K562 (cell line): ENCODE measurements at regions not wholly inside any gene's neighbourhood (a gene's known extent, or its start where the extent isn't known, plus 50 kb on each side); places are given as distances from the start of the nearest gene placed in this dataset.

ENCODE experiments used
- ATAC-seq: fragments of 200-7000 bp; cut with Tn5 transposase; 3 replicates; pipeline ENCODE4 v1.9.1; 2020; ENCODE audit warnings: moderate library complexity
- BruUV-seq: library from RNA; stranded (reverse); fragments of 400-500 nt; replicated peaks from 2 replicates; lab custom pipeline; 2021; lab: Mats Ljungman, UMichigan
- CTCF ChIA-PET: fragments of 300-600 bp; formaldehyde crosslinking; extraction: SDS; loops from one replicate; lab custom pipeline; 2021; ENCODE audit warnings: low intra/inter-chr PET ratio; lab: Yijun Ruan, JAX
- POLR2A ChIA-PET: fragments of 300-600, 350-650 bp; sonication (Branson Sonifier 250); formaldehyde crosslinking; extraction: SDS; loops from one replicate; lab custom pipeline; 2021; ENCODE audit warnings: antibody characterized with exemption, inconsistent platforms; lab: Yijun Ruan, JAX
- DNase-seq, 4 experiments: peaks; one replicate each; pipeline versions ENCODE4 v3.0.0 to v3.0.0-alpha.2; 2011 to 2018; ENCODE audit warnings: low spot score in 3 of 4, mixed read lengths in 3 of 4; ENCODE audit errors: extremely low read depth in 1 of 4
- FAIRE-seq: peaks from 2 replicates; lab custom pipeline; 2011; peaks lifted over from hg19 to GRCh38; lab: Jason Lieb, UNC
- H2AFZ ChIP-seq: 2 replicates; pipeline ENCODE4 v1.6.0; 2011; ENCODE audit warnings: low read depth, low read length, control low read depth, inconsistent platforms
- H3K27ac ChIP-seq: fragments of 200-600 bp; 3 replicates; pipeline ENCODE4 v1.8.0; 2011; ENCODE audit warnings: low read depth, mild to moderate bottlenecking, control low read depth, inconsistent platforms, low read length, moderate library complexity, mixed read lengths; ENCODE audit errors: extremely low read depth
- H3K27me3 ChIP-seq, 2 experiments: fragments of 300-600 bp in 1 of 2; 2 replicates in 1 of 2; 3 replicates in 1 of 2; pipeline versions ENCODE4 v1.6.0 to v1.8.0; 2011; ENCODE audit warnings: inconsistent platforms in 2 of 2, low read length in 2 of 2, mild to moderate bottlenecking in 1 of 2, mixed read lengths in 1 of 2, moderate library complexity in 1 of 2; ENCODE audit not compliant: control insufficient read depth in 2 of 2, insufficient read depth in 2 of 2
- H3K36me3 ChIP-seq: fragments of 300-600 bp; 3 replicates; pipeline ENCODE4 v1.8.0; 2011; ENCODE audit warnings: mild to moderate bottlenecking, low read length, inconsistent platforms; ENCODE audit not compliant: control insufficient read depth, insufficient read depth
- H3K4me1 ChIP-seq, 2 experiments: fragments of 200-600 bp in 1 of 2; replicated peaks in 1 of 2; 2 replicates in 1 of 2; 3 replicates in 1 of 2; pipeline versions ENCODE4 v1.5.1 to v1.8.0; 2011; ENCODE audit warnings: inconsistent platforms in 2 of 2, low read length in 2 of 2, mild to moderate bottlenecking in 1 of 2, mixed read lengths in 1 of 2, moderate library complexity in 1 of 2; ENCODE audit not compliant: control insufficient read depth in 2 of 2, insufficient read depth in 2 of 2
- H3K4me2 ChIP-seq: 2 replicates; pipeline ENCODE4 v1.6.1; 2011; ENCODE audit warnings: low read length, control low read depth, inconsistent platforms, mixed read lengths; ENCODE audit not compliant: insufficient read depth
- H3K4me3 ChIP-seq: fragments of 200-600 bp; sonication (generic), shearing (Covaris generic); 2 replicates; pipeline ENCODE4 v1.5.1; 2016; ENCODE audit warnings: control low read depth, inconsistent platforms
- H3K79me2 ChIP-seq: fragments of 200-600 bp; 3 replicates; pipeline ENCODE4 v1.8.0; 2011; ENCODE audit warnings: low read length, inconsistent platforms; ENCODE audit not compliant: control insufficient read depth, insufficient read depth
- H3K9ac ChIP-seq, 2 experiments: 2 replicates each; pipeline versions ENCODE4 v1.6.0 to v1.6.1; 2011; ENCODE audit warnings: low read depth in 2 of 2, low read length in 2 of 2, control low read depth in 1 of 2, inconsistent platforms in 1 of 2, mild to moderate bottlenecking in 1 of 2, mixed read lengths in 1 of 2; ENCODE audit not compliant: insufficient read depth in 1 of 2
- H3K9me1 ChIP-seq: one replicate; pipeline ENCODE4 v1.6.0; 2011; ENCODE audit warnings: inconsistent platforms, mild to moderate bottlenecking, low read length, moderate library complexity; ENCODE audit not compliant: control insufficient read depth, insufficient read depth
- H3K9me3 ChIP-seq: replicated peaks from 2 replicates; pipeline ENCODE4 v1.5.1; 2011; ENCODE audit warnings: low read depth, low read length, inconsistent platforms; ENCODE audit not compliant: control insufficient read depth, insufficient read depth
- H4K20me1 ChIP-seq: replicated peaks from 2 replicates; pipeline ENCODE4 v1.6.1; 2011; ENCODE audit warnings: low read length, inconsistent platforms, mixed read lengths; ENCODE audit not compliant: control insufficient read depth, insufficient read depth
- EP400 ChIP-seq: fragments of 450-650 bp; IDR thresholded peaks from 2 replicates; pipeline ENCODE4 v1.6.1; 2017; ENCODE audit warnings: antibody characterized with exemption, mild to moderate bottlenecking, moderate library complexity
- HMG20B ChIP-seq: fragments of 250-450 bp; sonication (Bioruptor Pico); IDR thresholded peaks from 2 replicates; pipeline ENCODE4 v1.5.0; 2021; ENCODE audit warnings: mild to moderate bottlenecking
- KAT2B ChIP-seq: IDR thresholded peaks from one replicate; pipeline ENCODE4 v1.6.1; 2012; ENCODE audit warnings: low read depth, mild to moderate bottlenecking, control low read depth, inconsistent platforms, low read length, moderate library complexity
- NELFE ChIP-seq: IDR thresholded peaks from 2 replicates; pipeline ENCODE4 v1.6.1; 2011; ENCODE audit warnings: mild to moderate bottlenecking; ENCODE audit not compliant: insufficient read depth, insufficient read length
- SMARCB1 ChIP-seq: IDR thresholded peaks from 2 replicates; pipeline ENCODE4 v1.6.1; 2011; ENCODE audit warnings: improper control_type of control experiment, low read depth; ENCODE audit not compliant: insufficient read length
- ZBTB17 ChIP-seq: fragments of 450-650 bp; formaldehyde crosslinking; IDR thresholded peaks from 2 replicates; pipeline ENCODE4 v1.4.0; 2020; ENCODE audit warnings: mild to moderate bottlenecking
- ZNF197 ChIP-seq: fragments of 200-800 bp; sonication (Bioruptor generic); IDR thresholded peaks from 2 replicates; pipeline ENCODE4 v1.6.1; 2016; ENCODE audit warnings: low read depth, missing genetic modification characterization, missing compliant biosample characterization
- WGBS: fragments of 100-300 bp; shearing (Covaris generic); methylation state at CpG from one replicate; pipeline ENCODE4 v1.1.6; 2016; ENCODE audit warnings: low coverage, mixed read lengths; ENCODE audit not compliant: insufficient coverage; ENCODE audit errors: missing lambda C conversion rate; 5-methylcytosine and 5-hydroxymethylcytosine counted together
- in situ Hi-C: fragments of 300-500 bp; cut with MboI; formaldehyde crosslinking; loops from 4 replicates; pipeline ENCODE4 v1.15.0; 2018; ENCODE audit warnings: inconsistent platforms, mixed read lengths
- intact Hi-C: fragments of 100-400 bp; cut with micrococcal nuclease; formaldehyde crosslinking; loops from 2 replicates; pipeline ENCODE4 v1.14.2; 2022
- TF ChIP-seq, protein P1 (sequence below), 2 experiments: fragments of 150-350 bp in 1 of 2; IDR thresholded peaks; 2 replicates each; pipeline ENCODE4 v1.6.1; 2012 to 2016; ENCODE audit warnings: low read depth in 2 of 2, low read length in 2 of 2, mild to moderate bottlenecking in 1 of 2, moderate library complexity in 1 of 2
- TF ChIP-seq, protein P2 (sequence below): fragments of 450-650 bp; IDR thresholded peaks from 2 replicates; pipeline ENCODE4 v1.6.1; 2018; ENCODE audit not compliant: partially characterized antibody

DNA sequence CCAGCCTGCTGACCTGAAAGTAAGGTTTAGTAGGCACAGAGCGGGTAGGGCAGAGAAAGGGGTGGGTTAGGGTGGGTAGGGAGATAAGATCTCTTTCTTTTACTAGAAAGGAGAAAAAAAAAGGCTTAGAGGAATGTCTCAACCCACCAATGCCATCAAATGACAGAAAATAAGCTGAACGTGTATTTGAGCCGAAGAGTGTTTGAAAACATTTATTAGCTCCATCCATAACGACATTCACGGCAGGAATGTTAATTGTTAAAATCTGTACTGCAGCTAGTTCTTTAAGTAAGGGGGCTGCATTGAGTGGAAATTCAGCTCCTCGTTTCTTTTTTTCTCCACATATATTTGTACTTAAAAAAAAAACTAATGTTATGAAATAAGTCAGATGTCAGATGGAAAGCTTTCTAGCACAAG is 63.7 kb upstream of the ARID5B start:
- ChIA-PET POLR2A (interaction anchor here (0.5 to 1.5 kb wide), 4 partner anchors 10 to 60 kb away, joined by 3 to 4 read pairs (median 3); no protein-coding TSS in a partner anchor), CTCF (no interaction called here)
- Histone ChIP-seq H4K20me1 (no peaks in the 10 kb centered on the region), H3K27me3 (no peaks in the 10 kb centered on the region), H3K36me3 (no peaks in the 10 kb centered on the region), H3K79me2 (no peaks in the 10 kb centered on the region), H3K9me3 (peaks cover 2% of the 10 kb centered on the region; the same call in 1 of the 2 replicates), H3K9ac (no peak overlapping the region), H3K4me2 (no peak overlapping the region), H2AFZ (no peak overlapping the region), H3K4me1 (peaks cover 3 to 28% of the 10 kb centered on the region in 2 experiments; a peak in 4 of 5 replicates), H3K27ac (no peak overlapping the region), H3K4me3 (no peak overlapping the region), H3K9me1 (no peaks in the 10 kb centered on the region)
- TF ChIP-seq NELFE (no peak), KAT2B (no peak)
- no peak for ATAC-seq
- BruUV-seq = no TSS peak
- intact Hi-C loops (loop anchor here (5.0 to 10.0 kb wide), 6 partner anchors 65 to 1013 kb away; partner anchors contain the start of gene ARID5B), in situ Hi-C loops (no loop called here)
- 44% methylated on average over 6 of the region's 6 CpGs for WGBS
- FAIRE-seq = no peak
- no peak for DNase-seq

DNA sequence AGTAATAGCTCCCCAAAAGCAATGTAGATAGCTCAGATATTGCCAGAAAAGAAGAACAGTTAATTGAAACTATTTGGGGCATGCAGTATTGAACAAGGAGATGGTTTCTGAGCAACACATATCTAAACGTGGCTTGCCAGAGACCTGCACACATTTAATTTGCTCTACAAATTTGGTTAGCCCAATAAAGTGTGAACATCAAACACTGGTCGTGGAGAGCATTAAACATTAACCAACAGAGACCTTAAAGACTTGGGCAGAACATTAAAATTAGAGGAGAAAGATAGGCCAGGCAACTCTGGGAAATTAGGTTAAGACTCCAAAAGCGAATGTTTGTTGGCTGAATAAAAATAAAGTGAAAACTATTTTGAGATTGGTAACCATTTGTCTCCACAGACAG is 61.6 kb upstream of the ARID5B start:
- Histone ChIP-seq H3K9me1 (no peaks in the 10 kb centered on the region), H3K4me2 (no peak overlapping the region), H3K9ac (no peak overlapping the region), H2AFZ (peak overlapping the region; percentile 60), H3K79me2 (no peaks in the 10 kb centered on the region), H3K36me3 (no peaks in the 10 kb centered on the region), H3K27me3 (no peaks in the 10 kb centered on the region), H3K4me1 (peaks cover 3 to 33% of the 10 kb centered on the region in 2 experiments; a peak in 4 of 5 replicates), H4K20me1 (no peaks in the 10 kb centered on the region), H3K9me3 (no peaks in the 10 kb centered on the region), H3K27ac (no peak overlapping the region), H3K4me3 (no peak overlapping the region)
- ChIA-PET POLR2A (interaction anchor here (0.6 kb wide), 1 partner anchor 363 kb away, joined by 3 read pairs; no protein-coding TSS in a partner anchor), CTCF (no interaction called here)
- DNase-seq (no peak), FAIRE-seq (no peak), ATAC-seq (no peak)
- 56% methylated on average over 3 of the region's 3 CpGs for WGBS
- in situ Hi-C loops (no loop called here), intact Hi-C loops (loop anchor here (5.0 to 10.0 kb wide), 6 partner anchors 62 to 1015 kb away; partner anchors contain the start of gene ARID5B)
- no TSS peak for BruUV-seq
- TF ChIP-seq ZNF197 (no peak), HMG20B (no peak), SMARCB1 (no peak), EP400 (no peak), ZBTB17 (CRISPR knock-in tag) (no peak)
- TF ChIP-seq, protein P1, sequence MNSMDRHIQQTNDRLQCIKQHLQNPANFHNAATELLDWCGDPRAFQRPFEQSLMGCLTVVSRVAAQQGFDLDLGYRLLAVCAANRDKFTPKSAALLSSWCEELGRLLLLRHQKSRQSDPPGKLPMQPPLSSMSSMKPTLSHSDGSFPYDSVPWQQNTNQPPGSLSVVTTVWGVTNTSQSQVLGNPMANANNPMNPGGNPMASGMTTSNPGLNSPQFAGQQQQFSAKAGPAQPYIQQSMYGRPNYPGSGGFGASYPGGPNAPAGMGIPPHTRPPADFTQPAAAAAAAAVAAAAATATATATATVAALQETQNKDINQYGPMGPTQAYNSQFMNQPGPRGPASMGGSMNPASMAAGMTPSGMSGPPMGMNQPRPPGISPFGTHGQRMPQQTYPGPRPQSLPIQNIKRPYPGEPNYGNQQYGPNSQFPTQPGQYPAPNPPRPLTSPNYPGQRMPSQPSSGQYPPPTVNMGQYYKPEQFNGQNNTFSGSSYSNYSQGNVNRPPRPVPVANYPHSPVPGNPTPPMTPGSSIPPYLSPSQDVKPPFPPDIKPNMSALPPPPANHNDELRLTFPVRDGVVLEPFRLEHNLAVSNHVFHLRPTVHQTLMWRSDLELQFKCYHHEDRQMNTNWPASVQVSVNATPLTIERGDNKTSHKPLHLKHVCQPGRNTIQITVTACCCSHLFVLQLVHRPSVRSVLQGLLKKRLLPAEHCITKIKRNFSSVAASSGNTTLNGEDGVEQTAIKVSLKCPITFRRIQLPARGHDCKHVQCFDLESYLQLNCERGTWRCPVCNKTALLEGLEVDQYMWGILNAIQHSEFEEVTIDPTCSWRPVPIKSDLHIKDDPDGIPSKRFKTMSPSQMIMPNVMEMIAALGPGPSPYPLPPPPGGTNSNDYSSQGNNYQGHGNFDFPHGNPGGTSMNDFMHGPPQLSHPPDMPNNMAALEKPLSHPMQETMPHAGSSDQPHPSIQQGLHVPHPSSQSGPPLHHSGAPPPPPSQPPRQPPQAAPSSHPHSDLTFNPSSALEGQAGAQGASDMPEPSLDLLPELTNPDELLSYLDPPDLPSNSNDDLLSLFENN (IDR thresholded peaks at IDR 0.05; ENCODE audit: low read depth in 2 of 2, low read length in 2 of 2) = no peak
- TF ChIP-seq, protein P2, sequence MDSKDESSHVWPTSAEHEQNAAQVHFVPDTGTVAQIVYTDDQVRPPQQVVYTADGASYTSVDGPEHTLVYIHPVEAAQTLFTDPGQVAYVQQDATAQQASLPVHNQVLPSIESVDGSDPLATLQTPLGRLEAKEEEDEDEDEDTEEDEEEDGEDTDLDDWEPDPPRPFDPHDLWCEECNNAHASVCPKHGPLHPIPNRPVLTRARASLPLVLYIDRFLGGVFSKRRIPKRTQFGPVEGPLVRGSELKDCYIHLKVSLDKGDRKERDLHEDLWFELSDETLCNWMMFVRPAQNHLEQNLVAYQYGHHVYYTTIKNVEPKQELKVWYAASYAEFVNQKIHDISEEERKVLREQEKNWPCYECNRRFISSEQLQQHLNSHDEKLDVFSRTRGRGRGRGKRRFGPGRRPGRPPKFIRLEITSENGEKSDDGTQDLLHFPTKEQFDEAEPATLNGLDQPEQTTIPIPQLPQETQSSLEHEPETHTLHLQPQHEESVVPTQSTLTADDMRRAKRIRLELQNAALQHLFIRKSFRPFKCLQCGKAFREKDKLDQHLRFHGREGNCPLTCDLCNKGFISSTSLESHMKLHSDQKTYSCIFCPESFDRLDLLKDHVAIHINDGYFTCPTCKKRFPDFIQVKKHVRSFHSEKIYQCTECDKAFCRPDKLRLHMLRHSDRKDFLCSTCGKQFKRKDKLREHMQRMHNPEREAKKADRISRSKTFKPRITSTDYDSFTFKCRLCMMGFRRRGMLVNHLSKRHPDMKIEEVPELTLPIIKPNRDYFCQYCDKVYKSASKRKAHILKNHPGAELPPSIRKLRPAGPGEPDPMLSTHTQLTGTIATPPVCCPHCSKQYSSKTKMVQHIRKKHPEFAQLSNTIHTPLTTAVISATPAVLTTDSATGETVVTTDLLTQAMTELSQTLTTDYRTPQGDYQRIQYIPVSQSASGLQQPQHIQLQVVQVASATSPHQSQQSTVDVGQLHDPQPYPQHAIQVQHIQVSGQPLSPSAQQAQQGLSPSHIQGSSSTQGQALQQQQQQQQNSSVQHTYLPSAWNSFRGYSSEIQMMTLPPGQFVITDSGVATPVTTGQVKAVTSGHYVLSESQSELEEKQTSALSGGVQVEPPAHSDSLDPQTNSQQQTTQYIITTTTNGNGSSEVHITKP = no peak
